RWPE2 (cell line): ENCODE measurements at regions not wholly inside any gene's neighbourhood (a gene's known extent, or its start where the extent isn't known, plus 50 kb on each side); places are given as distances from the start of the nearest gene placed in this dataset.

ENCODE experiments used
- ATAC-seq: fragments of 200-7000 bp; cut with Tn5 transposase; 3 replicates; pipeline ENCODE4 v1.9.1; 2021; ENCODE audit warnings: low read depth
- DNase-seq: peaks from one replicate; pipeline ENCODE4 v3.0.0-alpha.2; 2020; ENCODE audit warnings: low spot score
- H3K27ac ChIP-seq: fragments of 450-650 bp; 2 replicates; pipeline ENCODE4 v1.5.1; 2017; ENCODE audit warnings: mild to moderate bottlenecking; ENCODE audit not compliant: poor library complexity, severe bottlenecking
- H3K27me3 ChIP-seq: fragments of 250-450 bp; sonication (Bioruptor Pico); 2 replicates; pipeline ENCODE4 v1.5.1; 2021; ENCODE audit warnings: mild to moderate bottlenecking, moderate library complexity; ENCODE audit not compliant: insufficient read depth, poor library complexity, severe bottlenecking
- H3K36me3 ChIP-seq: fragments of 250-450 bp; sonication (Bioruptor Pico); 2 replicates; pipeline ENCODE4 v1.5.1; 2020; ENCODE audit warnings: low read depth, mild to moderate bottlenecking, moderate library complexity
- H3K4me1 ChIP-seq: fragments of 250-450 bp; sonication (Bioruptor Pico); 2 replicates; pipeline ENCODE4 v1.5.1; 2021; ENCODE audit warnings: mild to moderate bottlenecking, moderate library complexity; ENCODE audit not compliant: insufficient read depth, poor library complexity, severe bottlenecking
- H3K4me3 ChIP-seq: fragments of 250-450 bp; sonication (Bioruptor Pico); 2 replicates; pipeline ENCODE4 v1.5.1; 2021; ENCODE audit warnings: mild to moderate bottlenecking, moderate library complexity; ENCODE audit not compliant: severe bottlenecking
- H3K9me3 ChIP-seq: fragments of 250-450 bp; sonication (Bioruptor Pico); 2 replicates; pipeline ENCODE4 v1.5.1; 2021; ENCODE audit warnings: mild to moderate bottlenecking, moderate library complexity; ENCODE audit not compliant: severe bottlenecking
- TF ChIP-seq, protein P1 (sequence below): fragments of 450-650 bp; IDR thresholded peaks from one replicate; pipeline ENCODE4 v1.5.1; 2017; ENCODE audit warnings: mild to moderate bottlenecking, moderate library complexity; ENCODE audit not compliant: poor library complexity, severe bottlenecking

- H3K27ac ChIP-seq = no peak overlapping the region
- H3K9me3 ChIP-seq = no peaks in the 10 kb centered on the region
- no peaks in the 10 kb centered on the region for H3K36me3 ChIP-seq
- no peak for DNase-seq
- H3K4me1 ChIP-seq = no peaks in the 10 kb centered on the region
- TF ChIP-seq, protein P1, sequence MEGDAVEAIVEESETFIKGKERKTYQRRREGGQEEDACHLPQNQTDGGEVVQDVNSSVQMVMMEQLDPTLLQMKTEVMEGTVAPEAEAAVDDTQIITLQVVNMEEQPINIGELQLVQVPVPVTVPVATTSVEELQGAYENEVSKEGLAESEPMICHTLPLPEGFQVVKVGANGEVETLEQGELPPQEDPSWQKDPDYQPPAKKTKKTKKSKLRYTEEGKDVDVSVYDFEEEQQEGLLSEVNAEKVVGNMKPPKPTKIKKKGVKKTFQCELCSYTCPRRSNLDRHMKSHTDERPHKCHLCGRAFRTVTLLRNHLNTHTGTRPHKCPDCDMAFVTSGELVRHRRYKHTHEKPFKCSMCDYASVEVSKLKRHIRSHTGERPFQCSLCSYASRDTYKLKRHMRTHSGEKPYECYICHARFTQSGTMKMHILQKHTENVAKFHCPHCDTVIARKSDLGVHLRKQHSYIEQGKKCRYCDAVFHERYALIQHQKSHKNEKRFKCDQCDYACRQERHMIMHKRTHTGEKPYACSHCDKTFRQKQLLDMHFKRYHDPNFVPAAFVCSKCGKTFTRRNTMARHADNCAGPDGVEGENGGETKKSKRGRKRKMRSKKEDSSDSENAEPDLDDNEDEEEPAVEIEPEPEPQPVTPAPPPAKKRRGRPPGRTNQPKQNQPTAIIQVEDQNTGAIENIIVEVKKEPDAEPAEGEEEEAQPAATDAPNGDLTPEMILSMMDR = no peak
- H3K4me3 ChIP-seq = no peak overlapping the region
- H3K27me3 ChIP-seq = no peaks in the 10 kb centered on the region
- ATAC-seq = no peak
Measured at GRCh38 chr10:52551046-52551445, 221.5 kb downstream of the MBL2 start.

- DNase-seq (no peak), ATAC-seq (no peak)
- Histone ChIP-seq H3K27me3 (no peaks in the 10 kb centered on the region), H3K9me3 (peaks cover 3% of the 10 kb centered on the region), H3K27ac (no peak overlapping the region), H3K36me3 (no peaks in the 10 kb centered on the region), H3K4me3 (no peak overlapping the region), H3K4me1 (no peaks in the 10 kb centered on the region)
- TF ChIP-seq, protein P1 = no peak
Measured at GRCh38 chr10:52558090-52558489, 214.5 kb downstream of the MBL2 start.

DNA sequence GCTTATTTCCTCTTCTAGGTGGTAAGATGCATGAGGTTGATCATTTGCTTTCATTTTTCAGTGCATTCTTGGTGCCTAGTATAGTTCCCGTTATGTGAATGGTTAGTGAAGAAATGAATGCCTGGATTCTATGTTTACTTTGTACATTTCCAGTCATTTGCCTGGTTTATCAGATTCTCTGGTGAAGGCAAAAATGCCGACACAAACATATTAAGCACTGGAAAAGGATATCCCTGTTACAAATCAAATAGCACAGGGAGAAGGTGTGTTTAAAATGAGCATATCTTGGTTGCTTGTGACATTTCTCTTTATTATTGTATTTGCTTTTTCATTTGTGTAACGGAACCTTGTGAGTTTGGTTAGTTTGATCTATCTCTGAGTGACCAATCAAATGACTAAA is 211.3 kb downstream of the MBL2 start:
- TF ChIP-seq, protein P1 = no peak
- Histone ChIP-seq H3K27me3 (no peaks in the 10 kb centered on the region), H3K4me1 (no peaks in the 10 kb centered on the region), H3K27ac (no peak overlapping the region), H3K36me3 (no peaks in the 10 kb centered on the region), H3K9me3 (peaks cover 3% of the 10 kb centered on the region), H3K4me3 (no peak overlapping the region)
- DNase-seq = no peak
- no peak for ATAC-seq

DNA sequence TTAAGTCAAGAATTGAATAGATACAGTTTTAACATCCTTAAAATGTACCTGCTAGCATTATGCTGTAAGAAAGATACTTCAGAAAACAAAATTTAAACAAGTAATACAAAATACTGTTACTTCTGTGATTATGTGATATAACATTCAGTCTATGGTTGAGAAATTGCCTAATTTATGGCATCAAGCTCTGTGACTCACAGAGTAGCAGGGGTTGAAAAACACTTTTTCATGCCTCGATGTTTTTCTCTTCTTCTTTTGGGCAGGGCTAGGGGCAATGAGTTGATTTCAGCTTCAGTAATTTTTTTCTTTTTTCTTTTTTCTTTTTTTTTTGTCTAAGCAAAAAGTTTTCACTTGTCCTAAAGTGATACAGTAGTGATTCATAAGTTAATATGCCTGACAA is 209.2 kb downstream of the MBL2 start:
- TF ChIP-seq, protein P1 = no peak
- no peaks in the 10 kb centered on the region for H3K27me3 ChIP-seq
- peaks cover 5% of the 10 kb centered on the region for H3K4me1 ChIP-seq
- H3K36me3 ChIP-seq = no peaks in the 10 kb centered on the region
- H3K27ac ChIP-seq = no peak overlapping the region
- no peak overlapping the region for H3K4me3 ChIP-seq
- H3K9me3 ChIP-seq = peaks cover 3% of the 10 kb centered on the region
- ATAC-seq (no peak), DNase-seq (no peak)

DNA sequence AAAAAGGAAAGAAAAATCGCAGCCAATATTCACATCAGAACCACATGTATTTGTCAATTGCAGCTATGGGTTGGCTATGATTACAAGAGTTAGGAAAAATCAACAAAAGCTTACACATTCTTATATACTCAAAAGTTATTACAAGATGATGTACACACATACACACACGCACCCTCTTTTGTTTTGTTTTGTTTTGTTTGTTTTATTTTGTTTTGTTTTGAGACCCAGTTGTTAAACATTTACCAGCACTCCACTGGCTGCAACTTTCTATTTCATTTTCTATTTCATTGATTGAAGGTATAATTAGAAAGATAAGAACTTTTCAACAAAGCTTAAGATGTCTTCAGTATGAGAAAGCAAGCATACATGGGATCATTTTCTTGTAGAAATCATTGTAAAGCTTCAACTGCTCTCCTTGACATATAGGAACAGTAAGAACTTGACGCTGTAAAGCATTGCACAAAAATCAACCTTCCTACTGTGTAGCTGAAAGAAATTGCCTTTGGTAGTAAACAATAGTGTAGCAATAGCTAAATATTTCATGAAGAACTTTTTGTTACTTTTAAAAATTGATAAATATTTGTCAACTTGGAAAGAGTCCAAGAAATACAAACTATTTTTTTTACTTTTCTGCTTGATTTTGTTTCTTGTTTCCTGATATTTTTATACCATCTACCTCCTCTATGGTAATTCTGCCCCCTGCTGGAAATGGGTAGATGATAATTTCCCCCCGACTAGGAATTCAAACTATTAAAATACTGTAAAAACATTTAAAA is 205.9 kb downstream of the MBL2 start:
- Histone ChIP-seq H3K9me3 (no peaks in the 10 kb centered on the region), H3K27me3 (no peaks in the 10 kb centered on the region), H3K27ac (peak overlapping the region; percentile 22), H3K4me1 (peaks cover 5% of the 10 kb centered on the region), H3K4me3 (no peak overlapping the region), H3K36me3 (no peaks in the 10 kb centered on the region)
- TF ChIP-seq, protein P1 = peak; percentile 90
- ATAC-seq (0 out of 3 replicates have a peak, but pooled peaks have one; percentile 27), DNase-seq (no peak)
